ENCODE measurements at regions not wholly inside any gene's neighbourhood (a gene's known extent, or its start where the extent isn't known, plus 50 kb on each side); places are given as distances from the start of the nearest gene placed in this dataset.

DNA sequence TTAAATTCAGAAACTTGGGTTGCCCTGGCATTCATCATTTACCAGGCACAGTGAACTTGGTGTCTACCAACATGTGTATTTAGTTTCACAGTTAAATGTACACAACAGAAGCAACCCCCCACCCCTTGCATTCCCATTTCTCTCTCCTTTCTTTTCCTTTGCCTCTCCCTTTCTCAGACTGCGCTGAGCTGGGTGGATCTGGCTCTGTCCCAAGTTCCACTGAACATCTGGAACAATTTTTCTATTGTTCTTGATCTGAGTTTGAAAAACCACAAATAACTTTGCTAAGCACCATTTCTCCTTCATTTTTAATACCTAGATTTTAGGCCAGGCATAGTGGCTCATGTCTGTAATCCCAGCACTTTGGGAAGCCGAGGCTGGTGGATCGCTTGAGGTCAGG, 242.2 kb downstream of the ABHD5 start:
- TF ChIP-seq CTCF (IDR thresholded peaks at IDR 0.05), result no peak
- Histone ChIP-seq H3K9me3 (no peaks in the 10 kb centered on the region), H3K27me3 (no peaks in the 10 kb centered on the region), H3K4me1 (no peaks in the 10 kb centered on the region), H3K4me3 (no peak overlapping the region), H3K36me3 (no peaks in the 10 kb centered on the region), H3K27ac (no peak overlapping the region)
- DNase-seq (no peak), ATAC-seq (no peak)
- intact Hi-C loops (cut with DNase I), result no loop called here

DNA sequence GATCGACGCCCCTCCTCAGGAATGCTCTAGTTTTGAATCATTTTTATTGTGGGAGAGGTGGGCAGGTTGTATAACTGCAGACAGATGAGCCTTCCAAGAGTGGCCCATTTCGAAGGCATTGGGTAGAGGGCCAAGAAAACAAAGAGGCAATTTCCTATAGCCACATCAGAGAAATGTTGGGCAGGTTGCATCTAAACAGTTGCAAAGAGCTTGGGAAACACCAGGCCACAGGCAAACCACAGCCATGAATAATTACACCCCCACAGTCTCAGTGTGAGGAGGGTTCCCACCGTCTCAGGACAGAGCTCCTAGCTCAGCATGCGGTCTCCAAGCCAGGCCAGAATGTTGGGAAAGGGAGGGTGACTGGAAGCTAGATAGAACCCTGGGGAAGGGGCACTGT, 257.3 kb downstream of the ABHD5 start:
- H3K27me3 ChIP-seq, result peaks cover 3% of the 10 kb centered on the region
- H3K9me3 ChIP-seq, result no peaks in the 10 kb centered on the region
- DNase-seq (no peak), ATAC-seq (no peak)
- H3K27ac ChIP-seq, result no peak overlapping the region
- H3K4me3 ChIP-seq, result no peak overlapping the region
- intact Hi-C loops (cut with DNase I), result no loop called here
- no peaks in the 10 kb centered on the region for H3K36me3 ChIP-seq
- no peaks in the 10 kb centered on the region for H3K4me1 ChIP-seq
- no peak for TF ChIP-seq CTCF (IDR thresholded peaks at IDR 0.05)

GRCh38 chr3:43949594-43949993, 258.9 kb downstream of the ABHD5 start:
- TF ChIP-seq CTCF (IDR thresholded peaks at IDR 0.05), result no peak
- Histone ChIP-seq H3K27ac (no peak overlapping the region), H3K4me1 (no peaks in the 10 kb centered on the region), H3K9me3 (no peaks in the 10 kb centered on the region), H3K27me3 (peaks cover 7% of the 10 kb centered on the region), H3K4me3 (no peak overlapping the region), H3K36me3 (no peaks in the 10 kb centered on the region)
- DNase-seq, result no peak
- intact Hi-C loops (cut with DNase I), result no loop called here
- no peak for ATAC-seq

DNA sequence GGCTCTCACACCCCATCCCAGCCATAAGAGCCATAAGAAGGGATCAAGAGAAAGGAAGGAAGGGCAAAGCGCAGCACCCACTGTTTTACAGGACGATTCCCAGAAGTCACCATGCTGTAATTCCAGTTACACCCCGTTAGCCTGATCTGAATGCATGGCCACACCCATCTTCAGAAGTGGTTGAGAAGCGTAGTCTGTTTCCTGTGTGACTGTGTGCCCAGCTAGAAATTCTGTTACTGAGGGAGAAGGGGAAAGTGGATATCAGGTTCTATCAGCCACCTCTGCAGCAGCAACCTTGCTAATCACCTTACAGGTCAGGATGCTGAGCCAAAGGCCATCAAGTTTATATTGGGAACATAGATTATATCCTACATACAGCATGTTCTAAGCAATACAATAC, 260.0 kb downstream of the ABHD5 start:
- Histone ChIP-seq H3K9me3 (no peaks in the 10 kb centered on the region), H3K27me3 (peaks cover 7% of the 10 kb centered on the region), H3K27ac (no peak overlapping the region), H3K4me3 (no peak overlapping the region), H3K36me3 (no peaks in the 10 kb centered on the region), H3K4me1 (no peaks in the 10 kb centered on the region)
- DNase-seq, result no peak
- no peak for TF ChIP-seq CTCF (IDR thresholded peaks at IDR 0.05)
- intact Hi-C loops (cut with DNase I), result no loop called here
- peak; percentile 44 for ATAC-seq

DNA sequence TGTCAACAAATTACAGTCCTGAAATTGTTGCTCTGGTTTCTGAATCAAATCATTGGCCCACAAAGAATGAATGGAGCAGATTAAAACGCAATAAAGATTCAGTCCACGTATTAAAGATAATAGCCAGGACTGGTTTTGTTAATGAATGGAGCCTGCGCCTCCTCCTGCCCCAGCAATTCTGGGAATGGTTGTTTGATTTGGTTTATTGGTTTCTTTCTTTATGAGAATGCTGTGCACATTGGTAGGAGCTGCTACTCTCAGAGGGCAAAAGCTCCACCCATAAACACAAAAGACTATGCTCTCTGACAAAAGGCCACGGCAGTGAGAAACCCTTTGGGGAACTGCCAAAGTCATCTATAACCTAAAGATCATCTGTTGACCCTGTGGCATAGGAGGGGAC, 261.1 kb downstream of the ABHD5 start:
- Histone ChIP-seq H3K36me3 (no peaks in the 10 kb centered on the region), H3K4me1 (no peaks in the 10 kb centered on the region), H3K4me3 (no peak overlapping the region), H3K27me3 (peaks cover 6% of the 10 kb centered on the region), H3K9me3 (no peaks in the 10 kb centered on the region), H3K27ac (no peak overlapping the region)
- TF ChIP-seq CTCF (IDR thresholded peaks at IDR 0.05), result no peak
- no peak for ATAC-seq
- DNase-seq, result no peak
- intact Hi-C loops (cut with DNase I), result no loop called here

DNA sequence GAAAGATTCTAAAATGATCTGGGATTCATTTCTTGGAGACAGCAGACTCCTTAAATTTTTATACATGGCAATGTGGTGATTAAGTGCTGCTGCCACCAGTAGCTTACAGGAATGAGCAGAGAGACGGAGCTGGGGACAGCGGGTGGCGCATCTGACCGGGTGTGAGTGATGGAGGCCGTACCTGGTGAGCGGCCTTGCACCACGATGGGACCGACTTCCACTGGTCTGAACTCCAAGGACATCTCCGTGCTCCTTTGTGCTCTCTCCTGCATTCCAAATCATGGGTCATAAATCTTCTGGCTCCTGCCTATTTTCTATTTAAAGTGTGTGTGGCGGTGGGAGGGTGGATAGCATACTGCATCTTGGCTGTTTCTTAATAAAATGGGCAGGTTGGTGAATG, 262.6 kb downstream of the ABHD5 start:
- H3K27me3 ChIP-seq, result peaks cover 10% of the 10 kb centered on the region
- no peak for ATAC-seq

More for the DNA sequence above, 262.6 kb downstream of the ABHD5 start:
- TF ChIP-seq CTCF (IDR thresholded peaks at IDR 0.05), result no peak
- H3K27ac ChIP-seq, result no peak overlapping the region
- H3K36me3 ChIP-seq, result no peaks in the 10 kb centered on the region
- no peak overlapping the region for H3K4me3 ChIP-seq
- no peak for DNase-seq
- H3K4me1 ChIP-seq, result no peaks in the 10 kb centered on the region
- H3K9me3 ChIP-seq, result no peaks in the 10 kb centered on the region
- intact Hi-C loops (cut with DNase I), result no loop called here
